H1 (cell line): ENCODE measurements at regions not wholly inside any gene's neighbourhood (a gene's known extent, or its start where the extent isn't known, plus 50 kb on each side); places are given as distances from the start of the nearest gene placed in this dataset.

Source experiments
- CTCF ChIA-PET: fragments of 300-600 bp; sonication (Branson Sonifier 250); formaldehyde crosslinking; loops from one replicate; lab custom pipeline; 2021; ENCODE audit not compliant: partially characterized antibody; lab: Charles Lee
- POLR2A ChIA-PET: fragments of 300-600 bp; sonication (Branson Sonifier 250); formaldehyde crosslinking; loops from one replicate; lab custom pipeline; 2021; ENCODE audit warnings: inconsistent platforms; ENCODE audit not compliant: partially characterized antibody; lab: Charles Lee
- DNase-seq, 2 experiments: peaks; one replicate each; pipeline versions ENCODE4 v3.0.0 to v3.0.0-alpha.2; 2010 to 2022; ENCODE audit warnings: low spot score in 2 of 2, low read depth in 1 of 2, mixed read lengths in 1 of 2
- FAIRE-seq: peaks from 2 replicates; lab custom pipeline; 2011; peaks lifted over from hg19 to GRCh38; lab: Jason Lieb, UNC
- H2AFZ ChIP-seq: 2 replicates; pipeline ENCODE4 v1.8.1; 2012; ENCODE audit warnings: low read length, inconsistent platforms
- H2AK5ac ChIP-seq: 2 replicates; pipeline ENCODE4 v1.6.1; 2013; ENCODE audit warnings: low read depth, low read length
- H2BK120ac ChIP-seq: replicated peaks from 2 replicates; pipeline ENCODE3; 2013; ENCODE audit warnings: low read depth, low read length, inconsistent platforms
- H2BK12ac ChIP-seq: 2 replicates; pipeline ENCODE4 v1.6.1; 2013; ENCODE audit warnings: low read depth, low read length
- H2BK15ac ChIP-seq: 2 replicates; pipeline ENCODE4 v1.6.1; 2013; ENCODE audit warnings: low read length
- H2BK20ac ChIP-seq: 2 replicates; pipeline ENCODE4 v1.6.1; 2013; ENCODE audit warnings: low read length
- H2BK5ac ChIP-seq: 2 replicates; pipeline ENCODE4 v1.6.1; 2013; ENCODE audit warnings: low read depth, low read length
- H3K14ac ChIP-seq: 2 replicates; pipeline ENCODE4 v1.6.1; 2013; ENCODE audit warnings: inconsistent platforms; ENCODE audit not compliant: insufficient read length
- H3K18ac ChIP-seq: 2 replicates; pipeline ENCODE4 v1.6.1; 2013; ENCODE audit warnings: low read length; ENCODE audit errors: extremely low read depth
- H3K23ac ChIP-seq: 2 replicates; pipeline ENCODE4 v1.6.1; 2013; ENCODE audit warnings: inconsistent platforms; ENCODE audit not compliant: insufficient read length
- H3K23me2 ChIP-seq: 2 replicates; pipeline ENCODE4 v1.6.1; 2013; ENCODE audit warnings: low read depth, low read length
- H3K27ac ChIP-seq: 2 replicates; pipeline ENCODE4 v1.6.1; 2011; ENCODE audit warnings: low read depth, low read length, inconsistent platforms
- H3K27me3 ChIP-seq, 4 experiments: replicated peaks in 1 of 4; 1 replicate in 1 of 4; 2 replicates in 3 of 4; pipeline versions ENCODE4 v1.6.1 to v1.8.1; 2011 to 2013; ENCODE audit warnings: low read length in 3 of 4, mild to moderate bottlenecking in 3 of 4, inconsistent platforms in 2 of 4, mixed read lengths in 2 of 4, moderate library complexity in 1 of 4; ENCODE audit not compliant: control insufficient read depth in 3 of 4, insufficient read depth in 3 of 4; ENCODE audit errors: extremely low read depth in 1 of 4
- H3K36me3 ChIP-seq, 4 experiments: 2 replicates each; pipeline versions ENCODE4 v1.6.1 to v1.8.1; 2011 to 2013; ENCODE audit warnings: mild to moderate bottlenecking in 4 of 4, low read length in 3 of 4, moderate library complexity in 2 of 4, control low read depth in 1 of 4, inconsistent platforms in 1 of 4; ENCODE audit not compliant: insufficient read depth in 4 of 4, control insufficient read depth in 2 of 4
- H3K4ac ChIP-seq: replicated peaks from 2 replicates; pipeline ENCODE3; 2013; ENCODE audit warnings: low read length, low read depth, mixed read lengths, inconsistent platforms; ENCODE audit not compliant: insufficient read length
- H3K4me1 ChIP-seq, 4 experiments: replicated peaks in 1 of 4; 1 replicate in 1 of 4; 2 replicates in 3 of 4; pipeline versions ENCODE4 v1.6.1 to v1.8.1; 2011 to 2013; ENCODE audit warnings: low read length in 3 of 4, inconsistent platforms in 2 of 4, mixed read lengths in 1 of 4; ENCODE audit not compliant: insufficient read depth in 4 of 4, control insufficient read depth in 3 of 4
- H3K4me2 ChIP-seq, 2 experiments: 2 replicates each; pipeline versions ENCODE4 v1.6.1 to v1.8.1; 2011 to 2013; ENCODE audit warnings: low read depth in 2 of 2, low read length in 2 of 2, control low read depth in 1 of 2, inconsistent platforms in 1 of 2, mild to moderate bottlenecking in 1 of 2; ENCODE audit not compliant: insufficient read depth in 1 of 2
- H3K4me3 ChIP-seq, 4 experiments: fragments of 200-600, 300-600 bp in 1 of 4; sonication (generic), shearing (Covaris generic), sonication (Bioruptor Twin) in 1 of 4; 2 replicates each; pipeline versions ENCODE4 v1.5.1 to v1.8.1; 2011 to 2016; ENCODE audit warnings: low read length in 4 of 4, low read depth in 3 of 4, control low read depth in 2 of 4, inconsistent platforms in 2 of 4, mild to moderate bottlenecking in 2 of 4, mixed read lengths in 1 of 4, moderate library complexity in 1 of 4; ENCODE audit not compliant: insufficient read depth in 2 of 4; ENCODE audit errors: extremely low read depth in 1 of 4
- H3K56ac ChIP-seq: replicated peaks from 2 replicates; pipeline ENCODE3; 2013; ENCODE audit warnings: low read depth, mild to moderate bottlenecking, mixed read lengths, low read length, inconsistent platforms; ENCODE audit not compliant: insufficient read length
- H3K79me1 ChIP-seq: 2 replicates; pipeline ENCODE4 v1.6.1; 2013; ENCODE audit warnings: low read depth, low read length, control low read depth
- H3K79me2 ChIP-seq, 2 experiments: 2 replicates each; pipeline versions ENCODE4 v1.6.1 to v1.8.1; 2012 to 2013; ENCODE audit warnings: low read length in 2 of 2, mild to moderate bottlenecking in 2 of 2, inconsistent platforms in 1 of 2; ENCODE audit not compliant: insufficient read depth in 2 of 2, control insufficient read depth in 1 of 2
- H3K9ac ChIP-seq, 4 experiments: replicated peaks in 1 of 4; 1 replicate in 1 of 4; 2 replicates in 3 of 4; pipeline versions ENCODE4 v1.6.1 to v1.8.1; 2011 to 2013; ENCODE audit warnings: low read depth in 3 of 4, low read length in 3 of 4, control low read depth in 2 of 4, mild to moderate bottlenecking in 2 of 4, moderate library complexity in 2 of 4, inconsistent platforms in 1 of 4; ENCODE audit errors: extremely low read depth in 1 of 4
- H3K9me3 ChIP-seq, 2 experiments: 2 replicates each; pipeline versions ENCODE4 v1.6.1 to v1.8.1; 2012 to 2013; ENCODE audit warnings: mild to moderate bottlenecking in 2 of 2, moderate library complexity in 2 of 2, control low read depth in 1 of 2, inconsistent platforms in 1 of 2, low read depth in 1 of 2, low read length in 1 of 2, mixed read lengths in 1 of 2; ENCODE audit not compliant: insufficient read depth in 2 of 2
- H4K20me1 ChIP-seq, 2 experiments: replicated peaks in 1 of 2; 2 replicates each; pipeline versions ENCODE3 to v1.8.1; 2011 to 2013; ENCODE audit warnings: inconsistent platforms in 2 of 2, low read length in 2 of 2, mild to moderate bottlenecking in 1 of 2; ENCODE audit not compliant: insufficient read depth in 2 of 2, control insufficient read depth in 1 of 2
- H4K5ac ChIP-seq: 2 replicates; pipeline ENCODE4 v1.6.1; 2013; ENCODE audit warnings: low read length, low read depth, mixed read lengths, inconsistent platforms; ENCODE audit not compliant: insufficient read length
- H4K8ac ChIP-seq: 2 replicates; pipeline ENCODE4 v1.8.0; 2013; ENCODE audit warnings: mild to moderate bottlenecking, moderate library complexity, low read length, inconsistent platforms; ENCODE audit not compliant: insufficient read depth; ENCODE audit errors: extremely low read depth
- H4K91ac ChIP-seq: replicated peaks from 2 replicates; pipeline ENCODE3; 2013; ENCODE audit warnings: low read length, mixed read lengths, inconsistent platforms; ENCODE audit not compliant: insufficient read length
- BACH1 ChIP-seq: IDR thresholded peaks from 2 replicates; pipeline ENCODE4 v1.6.1; 2012; ENCODE audit warnings: low read length, improper control_type of control experiment
- CHD1 ChIP-seq: IDR thresholded peaks from 2 replicates; pipeline ENCODE4 v1.6.1; 2012; ENCODE audit warnings: low read depth, low read length, improper control_type of control experiment
- CHD2 ChIP-seq: IDR thresholded peaks from 2 replicates; pipeline ENCODE4 v1.6.1; 2012; ENCODE audit warnings: low read length, improper control_type of control experiment
- CTBP2 ChIP-seq: IDR thresholded peaks from 2 replicates; pipeline ENCODE4 v1.7.0; 2011; ENCODE audit warnings: borderline replicate concordance, mild to moderate bottlenecking, moderate library complexity, mixed read lengths, low read length; ENCODE audit not compliant: insufficient read depth, insufficient read length
- E2F6 ChIP-seq: IDR thresholded peaks from 2 replicates; pipeline ENCODE4 v1.6.1; 2012; ENCODE audit warnings: inconsistent platforms
- EZH2 ChIP-seq: fragments of 200-600 bp; sonication (generic); IDR thresholded peaks from 2 replicates; pipeline ENCODE4 v1.7.1; 2012; ENCODE audit warnings: low read depth, mild to moderate bottlenecking, moderate library complexity, low read length, inconsistent platforms; ENCODE audit not compliant: severe bottlenecking
- FOSL1 ChIP-seq: IDR thresholded peaks from 2 replicates; pipeline ENCODE4 v1.6.1; 2011; ENCODE audit warnings: mild to moderate bottlenecking, low read depth, low read length, moderate library complexity; ENCODE audit not compliant: insufficient read depth
- GTF2F1 ChIP-seq: IDR thresholded peaks from 2 replicates; pipeline ENCODE4 v1.6.1; 2012; ENCODE audit warnings: low read depth, low read length, improper control_type of control experiment, borderline replicate concordance
- KDM5A ChIP-seq: fragments of 200-600 bp; IDR thresholded peaks from 2 replicates; pipeline ENCODE4 v1.7.1; 2012; ENCODE audit warnings: mild to moderate bottlenecking, low read length, inconsistent platforms, mixed read lengths
- NANOG ChIP-seq: IDR thresholded peaks from 2 replicates; pipeline ENCODE4 v1.6.1; 2011; ENCODE audit warnings: low read length, low read depth, mild to moderate bottlenecking, inconsistent platforms; ENCODE audit not compliant: insufficient read depth, poor library complexity, severe bottlenecking
- POU5F1 ChIP-seq: IDR thresholded peaks from 2 replicates; pipeline ENCODE4 v1.6.1; 2011; ENCODE audit warnings: low read depth, mild to moderate bottlenecking, low read length, moderate library complexity
- RBBP5 ChIP-seq: IDR thresholded peaks from 2 replicates; pipeline ENCODE4 v1.7.1; 2012; ENCODE audit warnings: low read depth, mild to moderate bottlenecking, inconsistent platforms, low read length, moderate library complexity, borderline replicate concordance
- SIRT6 ChIP-seq: IDR thresholded peaks from one replicate; pipeline ENCODE4 v1.7.1; 2012; ENCODE audit warnings: low read length, inconsistent platforms
- TCF12 ChIP-seq: IDR thresholded peaks from 2 replicates; pipeline ENCODE4 v1.6.1; 2011; ENCODE audit warnings: low read depth, mild to moderate bottlenecking, low read length
- WGBS, 2 experiments: shearing (Covaris generic) in 1 of 2; methylation state at CpG; one replicate each; pipeline versions ENCODE4 v1.1.6 to v1.1.7; 2013 to 2015; ENCODE audit warnings: low lambda C conversion rate in 2 of 2, mixed read lengths in 2 of 2, inconsistent platforms in 1 of 2, low coverage in 1 of 2, missing lambda C conversion rate in 1 of 2; ENCODE audit not compliant: insufficient replicate concordance in 2 of 2, insufficient coverage in 1 of 2, insufficient read length in 1 of 2; ENCODE audit errors: extremely low coverage in 1 of 2, missing lambda C conversion rate in 1 of 2; 5-methylcytosine and 5-hydroxymethylcytosine counted together

DNA sequence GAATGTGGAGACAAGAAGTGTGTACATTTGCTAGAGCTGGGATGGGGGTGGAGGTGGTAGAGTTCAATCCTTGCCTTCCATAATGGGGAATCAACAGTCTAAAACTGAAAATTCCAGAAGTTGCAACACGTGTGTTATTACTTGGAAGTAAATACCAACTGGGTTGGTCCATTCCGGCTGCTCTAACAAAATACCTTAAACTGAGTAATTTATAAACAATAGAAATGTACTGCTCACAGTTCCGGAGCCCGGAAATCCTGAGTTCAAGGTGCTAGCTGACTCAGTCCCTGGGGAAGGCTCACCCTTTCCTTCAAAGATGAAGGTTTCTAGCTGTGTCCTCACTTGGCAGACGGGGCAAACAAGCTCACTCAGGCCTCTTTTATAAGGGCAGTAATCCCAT, 59.0 kb downstream of the RIN2 start:
- Histone ChIP-seq H2BK5ac (no peak overlapping the region), H3K9ac (no peak overlapping the region), H3K4me2 (no peak overlapping the region), H3K79me1 (no peaks in the 10 kb centered on the region), H3K14ac (no peak overlapping the region), H4K20me1 (no peaks in the 10 kb centered on the region), H3K79me2 (no peaks in the 10 kb centered on the region), H3K36me3 (no peaks in the 10 kb centered on the region), H2BK20ac (no peak overlapping the region), H3K23me2 (no peaks in the 10 kb centered on the region), H2AFZ (no peak overlapping the region), H3K4me3 (no peak overlapping the region), H3K4me1 (peaks cover 0 to 3% (median 0%) of the 10 kb centered on the region in 4 experiments; a peak in 1 of 7 replicates), H4K5ac (no peak overlapping the region), H3K23ac (no peak overlapping the region), H3K4ac (no peak overlapping the region), H3K27ac (no peak overlapping the region), H4K8ac (no peak overlapping the region), H4K91ac (no peak overlapping the region), H2BK120ac (no peak overlapping the region), H3K18ac (no peak overlapping the region), H2BK12ac (no peak overlapping the region), H2AK5ac (no peak overlapping the region), H3K9me3 (no peaks in the 10 kb centered on the region), H3K56ac (no peak overlapping the region), H3K27me3 (no peaks in the 10 kb centered on the region), H2BK15ac (no peak overlapping the region)
- DNase-seq (no peak), FAIRE-seq (no peak)
- TF ChIP-seq RBBP5 (no peak), BACH1 (no peak), CHD2 (no peak), POU5F1 (no peak), CTBP2 (no peak), GTF2F1 (no peak), SIRT6 (no peak), FOSL1 (no peak), EZH2 (no peak), KDM5A (no peak), NANOG (no peak), CHD1 (no peak), TCF12 (no peak), E2F6 (no peak)
- POLR2A ChIA-PET: no interaction called here
- CTCF ChIA-PET: interaction anchor here (1.0 to 3.7 kb wide), 2 partner anchors 11 to 1184 kb away, joined by 3 to 12 read pairs; no protein-coding TSS in a partner anchor
- whole genome bisulfite sequencing, 2 experiments: 91% methylated on average over 5 of the region's 5 CpGs; no CpG with 5 or more reads in 1 of the 2 experiments
